NCI-H2196 treated with DMSO at 0.1 percent for 48 hours (cell line): ENCODE measurements at regions not wholly inside any gene's neighbourhood (a gene's known extent, or its start where the extent isn't known, plus 50 kb on each side); places are given as distances from the start of the nearest gene placed in this dataset.
"Not testable (repeated sequence)": the region's sequence is repeated elsewhere in the genome, so short reads cannot be mapped to it uniquely, and the experiment has no call there.

ENCODE experiments used
- DNase-seq: peaks from one replicate; lab custom pipeline; 2025; ENCODE audit not compliant: unreplicated experiment; lab: John Stamatoyannopoulos, UW

- no peak for DNase-seq
Observed at GRCh38 chr2:61774351-61774750, 79.5 kb downstream of the FAM161A start.

- DNase-seq: no peak
Observed at GRCh38 chr2:61771904-61772845, 81.7 kb downstream of the FAM161A start.

DNA sequence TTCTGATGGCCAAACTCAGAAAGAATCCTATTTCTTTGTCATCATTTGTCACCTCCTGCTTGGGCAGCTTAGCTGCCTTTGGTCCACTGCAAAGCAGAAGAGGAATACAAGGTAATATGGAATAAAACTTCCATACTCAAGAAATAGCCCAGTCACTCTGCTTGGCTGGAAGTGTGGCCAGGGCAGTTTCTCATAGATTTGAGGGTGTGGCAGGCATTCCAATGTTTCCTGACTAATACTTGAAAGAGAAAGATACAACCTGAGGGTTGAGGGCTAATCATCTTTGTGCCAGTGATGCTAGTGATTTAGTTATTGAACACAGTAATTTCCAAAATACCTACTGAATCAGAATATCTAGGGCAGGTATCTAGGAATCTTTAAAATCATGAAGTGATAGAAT, 83.1 kb downstream of the FAM161A start:
- no peak for DNase-seq

DNA sequence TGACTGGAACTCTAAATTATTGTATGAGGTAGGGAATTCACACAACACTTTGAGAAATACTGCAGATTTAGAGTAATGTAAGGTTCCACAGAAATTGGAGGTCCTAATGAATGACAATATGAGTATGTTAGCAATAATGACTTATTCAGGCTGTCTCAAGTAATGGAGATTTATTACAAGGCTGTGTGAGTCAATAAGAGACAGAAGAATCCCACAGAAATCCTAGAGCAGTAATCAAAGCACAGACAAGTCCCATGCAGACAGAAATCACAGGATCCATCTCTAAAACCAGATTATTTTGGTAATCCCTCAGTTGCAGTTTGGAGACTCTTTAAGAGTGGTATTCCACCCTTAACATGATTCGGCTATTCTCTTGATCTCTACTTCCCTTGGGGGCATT, 83.6 kb downstream of the FAM161A start:
- no peak for DNase-seq

- no peak for DNase-seq
Observed at GRCh38 chr2:61769093-61769675, 84.7 kb downstream of the FAM161A start.

DNA sequence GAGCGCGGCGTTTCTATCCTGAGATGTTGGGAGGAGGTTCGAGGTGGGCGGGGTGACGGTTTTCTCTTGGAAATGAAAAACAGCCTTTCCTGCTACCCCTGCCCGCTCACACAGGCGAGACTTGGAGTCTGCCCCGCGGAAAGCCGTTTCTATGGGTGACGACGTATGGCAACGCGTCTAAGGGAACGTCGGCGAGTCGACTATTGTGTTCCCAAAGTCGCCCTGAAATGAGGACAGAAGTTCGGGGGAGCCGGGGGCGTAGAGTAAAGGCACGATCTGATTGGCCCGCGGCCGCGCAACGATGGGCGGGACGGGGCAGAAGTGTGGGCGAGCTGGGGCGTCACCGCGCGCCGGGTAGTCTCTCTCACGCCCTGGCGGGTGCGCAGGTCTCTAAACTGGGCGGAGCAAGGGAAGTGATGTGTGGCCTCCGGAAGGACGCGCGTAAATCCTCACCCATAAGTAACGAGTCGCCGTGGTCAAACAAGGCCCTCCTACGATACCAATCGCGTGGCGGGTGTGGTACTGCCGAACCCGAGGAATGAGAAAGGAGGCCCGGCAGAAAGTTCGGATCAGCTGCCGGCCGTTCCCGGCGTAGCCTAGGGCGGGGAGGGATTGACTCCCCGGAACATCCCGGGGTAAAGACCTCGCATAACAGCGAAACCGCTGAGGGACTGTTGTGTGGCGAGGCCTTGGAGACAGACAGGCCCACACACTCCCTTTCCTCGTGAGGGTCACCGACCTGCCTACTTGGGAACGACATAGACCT, 89.6 kb downstream of the FAM161A start:
- DNase-seq: peak; percentile 86

- DNase-seq: peak; percentile 52
Observed at GRCh38 chr2:61763605-61764034, 90.2 kb downstream of the FAM161A start.

DNA sequence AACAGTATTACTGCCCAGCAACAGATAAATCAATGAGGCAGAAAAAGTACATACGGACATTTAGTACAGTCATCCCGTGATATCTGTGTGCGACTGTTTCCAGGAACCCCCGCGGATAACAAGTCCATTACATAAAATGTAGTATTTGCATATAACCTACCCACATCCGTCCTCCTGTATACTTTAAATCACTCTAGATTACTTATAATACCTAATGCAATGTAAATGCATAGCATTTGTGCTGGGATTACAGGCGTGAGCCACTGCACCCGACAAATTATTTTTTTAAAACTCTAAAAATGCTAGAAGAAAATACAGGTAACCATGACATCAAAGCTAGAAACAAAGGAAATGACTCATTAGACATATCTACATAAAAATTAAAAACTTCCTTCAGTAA, 91.6 kb downstream of the FAM161A start:
- no peak for DNase-seq

GRCh38 chr2:61759718-61760117, 94.1 kb downstream of the FAM161A start:
- no peak for DNase-seq

DNA sequence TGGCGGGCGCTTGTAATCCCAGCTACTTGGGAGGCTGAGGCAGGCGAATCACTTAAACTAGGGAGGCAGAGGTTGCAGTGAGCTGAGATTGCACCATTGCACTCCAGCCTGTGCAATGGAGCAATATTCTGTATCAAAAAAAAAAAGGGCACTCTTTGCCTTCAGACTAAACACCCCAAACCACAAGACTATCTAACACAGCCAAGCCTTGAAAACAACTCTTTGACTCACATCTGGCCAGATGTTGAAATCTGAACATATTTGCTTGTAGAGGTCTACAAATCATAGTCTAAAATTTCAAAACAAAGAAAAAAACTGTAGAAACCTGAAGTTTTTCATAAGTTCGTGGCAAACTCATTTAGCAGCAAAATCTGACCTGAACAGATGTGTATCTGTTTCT, 94.9 kb downstream of the FAM161A start:
- no peak for DNase-seq

GRCh38 chr2:61758159-61758558, 95.7 kb downstream of the FAM161A start:
- DNase-seq: no peak

DNA sequence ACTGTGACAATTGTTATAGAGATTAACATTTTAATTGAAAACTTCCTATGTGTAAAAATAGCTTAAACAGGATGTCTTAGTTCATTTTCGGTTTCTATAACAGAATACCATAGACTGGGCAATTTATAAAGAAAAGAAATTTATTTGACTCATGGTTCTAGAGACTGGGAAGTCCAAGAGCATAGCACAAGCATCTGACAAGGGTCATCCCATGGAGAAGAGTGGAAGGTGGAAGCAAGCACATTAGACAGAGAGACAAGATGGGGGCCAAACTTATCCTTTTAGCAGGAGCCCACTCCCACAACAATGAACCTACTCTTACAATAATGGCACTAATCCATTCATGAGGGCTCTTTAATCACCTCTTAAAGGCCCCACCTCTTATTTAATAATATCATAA, 100.3 kb downstream of the FAM161A start:
- DNase-seq: no peak

DNA sequence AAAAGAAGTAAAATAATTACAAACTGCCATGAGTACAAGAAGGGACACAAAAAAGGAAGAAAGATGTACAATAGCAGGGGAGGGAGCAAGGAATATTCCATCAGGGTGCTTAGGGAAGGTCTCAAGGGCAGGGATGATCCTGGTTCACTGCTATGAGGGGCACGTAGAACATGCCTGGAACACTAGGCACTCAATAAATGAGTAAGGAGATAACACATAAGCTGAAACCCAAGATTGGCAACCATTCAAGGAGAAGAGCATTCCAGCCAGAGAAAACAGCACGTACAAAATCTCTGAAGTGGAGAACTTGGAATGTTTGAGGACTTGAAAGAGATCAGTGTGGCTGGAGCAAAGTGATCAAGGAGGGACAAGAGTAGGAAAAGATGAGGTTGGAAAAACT, 103.2 kb downstream of the FAM161A start:
- DNase-seq: no peak

DNA sequence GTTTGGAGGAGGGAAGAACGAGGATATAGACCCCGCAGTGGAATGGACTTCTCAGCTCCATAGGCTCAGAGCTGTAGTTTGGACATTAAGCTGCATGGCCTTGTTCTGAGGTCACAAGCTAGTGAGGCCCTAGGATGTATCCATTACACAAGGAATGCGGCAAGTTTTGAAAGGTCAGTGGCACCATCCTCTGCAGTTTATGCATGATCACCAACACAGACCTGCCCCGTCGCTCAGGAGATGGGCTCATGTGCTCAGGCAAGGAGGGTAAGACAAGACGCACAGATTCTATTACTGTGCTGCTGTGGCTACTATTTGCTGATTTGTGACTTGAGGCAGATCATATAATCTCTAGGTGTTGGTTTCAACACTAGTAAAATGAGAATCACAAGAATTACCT, 110.9 kb downstream of the FAM161A start:
- no peak for DNase-seq

DNA sequence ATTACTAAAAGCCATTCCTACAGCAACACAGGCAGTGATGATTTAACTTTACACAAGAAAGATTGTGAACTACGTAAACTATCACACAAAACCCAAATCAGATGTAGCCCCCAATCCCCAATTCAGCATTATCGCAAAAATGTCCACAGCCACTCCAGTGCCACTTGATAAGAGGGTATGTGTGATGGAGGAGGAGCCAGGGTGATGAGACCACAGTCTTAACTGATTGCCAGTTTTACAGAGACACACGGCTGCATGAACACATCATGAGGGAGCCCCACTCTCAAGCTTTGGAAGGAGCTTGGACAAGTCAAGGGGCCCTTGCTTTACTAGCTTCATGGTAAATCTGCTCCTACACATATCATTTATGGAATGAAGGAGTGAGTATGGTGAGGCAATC, 116.0 kb downstream of the FAM161A start:
- DNase-seq: no peak

DNA sequence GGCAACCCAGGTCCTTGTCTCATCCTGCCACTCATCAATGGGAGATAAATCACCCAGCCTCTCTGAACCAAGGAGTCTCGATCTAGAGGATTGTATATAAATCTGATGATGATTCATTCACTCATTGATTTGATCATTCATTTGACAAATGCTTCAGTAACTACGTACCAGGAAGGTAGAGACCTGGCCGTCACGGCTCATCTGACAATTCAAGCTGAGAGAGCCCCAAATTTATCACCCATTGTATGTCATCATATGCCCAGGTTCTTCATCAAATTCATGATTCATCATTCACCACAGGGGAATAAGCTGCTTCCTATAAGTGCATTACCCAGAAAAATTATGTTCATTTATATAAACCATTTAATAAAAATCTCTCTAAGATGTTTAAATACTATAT, 116.9 kb downstream of the FAM161A start:
- no peak for DNase-seq

DNA sequence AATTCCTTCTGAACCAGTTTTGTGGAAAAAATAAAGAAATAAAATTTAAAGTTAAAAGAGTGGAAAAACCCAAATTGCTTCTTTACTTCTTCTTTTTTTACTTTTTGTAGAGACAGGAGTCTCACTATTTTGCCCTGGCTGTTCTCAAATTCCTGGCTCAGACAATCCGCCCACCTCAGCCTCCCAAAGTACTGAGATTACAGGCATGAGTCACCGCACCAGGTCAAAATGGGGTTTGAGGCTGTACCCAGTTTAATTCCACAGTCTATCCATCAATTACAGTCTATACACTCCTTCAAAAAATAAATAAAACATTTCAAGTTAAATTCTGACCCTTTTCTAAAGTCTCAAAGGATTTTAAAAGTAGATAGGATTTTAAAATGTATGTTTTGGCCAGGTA, 120.3 kb downstream of the FAM161A start:
- no peak for DNase-seq

DNA sequence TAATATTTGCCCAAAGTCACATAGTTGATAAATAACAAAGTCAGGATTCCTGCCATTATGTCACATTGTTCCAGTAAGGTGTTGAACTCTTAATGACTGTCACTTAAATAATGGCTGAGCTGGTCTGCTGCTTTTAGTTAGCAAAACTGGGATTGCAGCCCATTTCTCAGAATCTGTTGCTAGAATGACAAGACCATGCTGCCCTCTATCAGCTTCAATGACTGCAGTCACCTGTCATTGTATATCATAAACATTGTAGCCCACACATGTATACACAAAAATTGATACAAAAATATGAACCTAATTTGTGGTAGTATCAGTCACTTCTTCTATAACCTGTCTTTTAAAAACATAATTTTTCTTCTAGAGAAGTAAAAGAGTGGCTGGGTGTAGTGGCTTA, 121.1 kb downstream of the FAM161A start:
- DNase-seq: no peak

DNA sequence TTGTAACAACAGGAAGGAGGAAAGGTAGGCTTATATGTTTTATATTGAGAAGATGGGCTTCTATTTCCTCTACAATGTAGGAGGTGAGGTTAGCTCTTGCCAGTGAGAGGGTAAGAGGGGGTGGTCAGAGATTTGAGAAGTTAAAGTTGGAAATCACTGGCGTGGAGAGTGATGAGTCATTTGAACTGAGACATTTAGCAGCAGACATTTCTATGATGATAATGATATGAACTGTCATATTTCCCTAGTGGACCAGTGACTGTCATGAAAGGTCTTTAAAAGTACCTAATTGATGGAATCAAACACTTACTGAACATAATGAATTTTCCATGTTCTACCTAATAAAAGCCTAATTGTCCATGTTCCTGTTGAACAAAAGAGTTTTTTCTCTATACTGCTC, 126.1 kb downstream of the FAM161A start:
- no peak for DNase-seq

DNA sequence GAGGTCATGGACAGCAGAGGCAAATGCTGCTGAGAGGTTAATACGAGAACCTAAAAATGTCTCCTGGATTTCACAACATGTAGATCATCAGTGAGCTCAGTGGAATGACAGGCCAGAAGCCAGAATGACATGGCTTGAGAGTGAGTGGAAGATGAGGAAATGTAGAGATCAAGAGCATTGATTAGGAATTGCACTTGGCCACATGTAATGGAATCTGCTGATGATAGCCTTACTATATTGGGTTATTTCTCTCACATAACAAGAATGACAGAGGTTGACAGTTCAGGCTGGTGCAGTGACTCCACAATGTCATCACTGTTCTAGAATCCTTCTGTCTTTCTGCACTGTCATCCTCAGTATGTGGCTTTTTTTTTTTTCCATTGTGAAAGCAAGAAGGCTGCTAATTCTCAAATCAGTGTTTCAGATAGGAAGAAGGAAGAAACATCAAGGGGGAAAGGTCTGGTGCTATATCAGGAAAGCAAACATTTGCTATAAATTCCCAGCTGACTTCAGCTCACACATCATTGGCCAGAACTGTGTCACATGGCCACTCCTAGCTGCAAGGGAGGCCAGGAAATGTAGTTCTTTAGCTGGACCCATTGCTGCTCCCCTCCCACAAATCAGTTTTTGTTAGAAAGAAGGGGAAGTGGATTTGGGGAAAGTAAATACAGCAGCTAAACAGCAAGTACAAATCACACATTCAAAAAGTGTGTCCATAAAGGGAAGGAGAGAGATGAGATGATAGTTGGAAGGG, 127.2 kb downstream of the FAM161A start:
- DNase-seq: no peak

- not testable (repeated sequence) for DNase-seq
Observed at GRCh38 chr2:61723364-61723763, 130.5 kb downstream of the FAM161A start.
